ENCODE measurements at regions not wholly inside any gene's neighbourhood (a gene's known extent, or its start where the extent isn't known, plus 50 kb on each side); places are given as distances from the start of the nearest gene placed in this dataset.

DNA sequence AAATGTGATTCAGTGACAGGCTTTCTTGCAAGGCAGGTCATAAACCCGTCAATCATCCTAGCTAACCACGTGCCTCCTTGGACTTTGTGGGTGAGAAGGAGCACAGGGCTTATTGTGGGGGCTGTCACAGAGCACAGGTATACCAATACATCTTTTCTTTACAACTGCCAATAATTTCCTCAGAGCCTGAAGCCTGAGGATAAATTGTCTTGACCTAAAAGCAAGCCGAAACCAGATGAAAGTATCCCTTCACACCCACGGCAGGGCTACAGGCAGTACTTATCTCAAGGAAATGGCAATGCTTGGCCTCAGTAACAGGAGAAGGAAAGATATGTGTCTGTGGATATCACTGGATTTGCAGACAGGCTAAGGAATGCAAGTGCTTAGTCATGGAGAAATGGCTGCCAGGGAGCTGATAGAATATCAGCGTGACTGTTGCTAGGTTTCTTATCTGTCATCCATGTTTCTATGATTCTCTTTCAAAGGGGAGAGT lies 90.3 kb upstream of the ZNF366 start (continued):
- TF ChIP-seq, protein P1, sequence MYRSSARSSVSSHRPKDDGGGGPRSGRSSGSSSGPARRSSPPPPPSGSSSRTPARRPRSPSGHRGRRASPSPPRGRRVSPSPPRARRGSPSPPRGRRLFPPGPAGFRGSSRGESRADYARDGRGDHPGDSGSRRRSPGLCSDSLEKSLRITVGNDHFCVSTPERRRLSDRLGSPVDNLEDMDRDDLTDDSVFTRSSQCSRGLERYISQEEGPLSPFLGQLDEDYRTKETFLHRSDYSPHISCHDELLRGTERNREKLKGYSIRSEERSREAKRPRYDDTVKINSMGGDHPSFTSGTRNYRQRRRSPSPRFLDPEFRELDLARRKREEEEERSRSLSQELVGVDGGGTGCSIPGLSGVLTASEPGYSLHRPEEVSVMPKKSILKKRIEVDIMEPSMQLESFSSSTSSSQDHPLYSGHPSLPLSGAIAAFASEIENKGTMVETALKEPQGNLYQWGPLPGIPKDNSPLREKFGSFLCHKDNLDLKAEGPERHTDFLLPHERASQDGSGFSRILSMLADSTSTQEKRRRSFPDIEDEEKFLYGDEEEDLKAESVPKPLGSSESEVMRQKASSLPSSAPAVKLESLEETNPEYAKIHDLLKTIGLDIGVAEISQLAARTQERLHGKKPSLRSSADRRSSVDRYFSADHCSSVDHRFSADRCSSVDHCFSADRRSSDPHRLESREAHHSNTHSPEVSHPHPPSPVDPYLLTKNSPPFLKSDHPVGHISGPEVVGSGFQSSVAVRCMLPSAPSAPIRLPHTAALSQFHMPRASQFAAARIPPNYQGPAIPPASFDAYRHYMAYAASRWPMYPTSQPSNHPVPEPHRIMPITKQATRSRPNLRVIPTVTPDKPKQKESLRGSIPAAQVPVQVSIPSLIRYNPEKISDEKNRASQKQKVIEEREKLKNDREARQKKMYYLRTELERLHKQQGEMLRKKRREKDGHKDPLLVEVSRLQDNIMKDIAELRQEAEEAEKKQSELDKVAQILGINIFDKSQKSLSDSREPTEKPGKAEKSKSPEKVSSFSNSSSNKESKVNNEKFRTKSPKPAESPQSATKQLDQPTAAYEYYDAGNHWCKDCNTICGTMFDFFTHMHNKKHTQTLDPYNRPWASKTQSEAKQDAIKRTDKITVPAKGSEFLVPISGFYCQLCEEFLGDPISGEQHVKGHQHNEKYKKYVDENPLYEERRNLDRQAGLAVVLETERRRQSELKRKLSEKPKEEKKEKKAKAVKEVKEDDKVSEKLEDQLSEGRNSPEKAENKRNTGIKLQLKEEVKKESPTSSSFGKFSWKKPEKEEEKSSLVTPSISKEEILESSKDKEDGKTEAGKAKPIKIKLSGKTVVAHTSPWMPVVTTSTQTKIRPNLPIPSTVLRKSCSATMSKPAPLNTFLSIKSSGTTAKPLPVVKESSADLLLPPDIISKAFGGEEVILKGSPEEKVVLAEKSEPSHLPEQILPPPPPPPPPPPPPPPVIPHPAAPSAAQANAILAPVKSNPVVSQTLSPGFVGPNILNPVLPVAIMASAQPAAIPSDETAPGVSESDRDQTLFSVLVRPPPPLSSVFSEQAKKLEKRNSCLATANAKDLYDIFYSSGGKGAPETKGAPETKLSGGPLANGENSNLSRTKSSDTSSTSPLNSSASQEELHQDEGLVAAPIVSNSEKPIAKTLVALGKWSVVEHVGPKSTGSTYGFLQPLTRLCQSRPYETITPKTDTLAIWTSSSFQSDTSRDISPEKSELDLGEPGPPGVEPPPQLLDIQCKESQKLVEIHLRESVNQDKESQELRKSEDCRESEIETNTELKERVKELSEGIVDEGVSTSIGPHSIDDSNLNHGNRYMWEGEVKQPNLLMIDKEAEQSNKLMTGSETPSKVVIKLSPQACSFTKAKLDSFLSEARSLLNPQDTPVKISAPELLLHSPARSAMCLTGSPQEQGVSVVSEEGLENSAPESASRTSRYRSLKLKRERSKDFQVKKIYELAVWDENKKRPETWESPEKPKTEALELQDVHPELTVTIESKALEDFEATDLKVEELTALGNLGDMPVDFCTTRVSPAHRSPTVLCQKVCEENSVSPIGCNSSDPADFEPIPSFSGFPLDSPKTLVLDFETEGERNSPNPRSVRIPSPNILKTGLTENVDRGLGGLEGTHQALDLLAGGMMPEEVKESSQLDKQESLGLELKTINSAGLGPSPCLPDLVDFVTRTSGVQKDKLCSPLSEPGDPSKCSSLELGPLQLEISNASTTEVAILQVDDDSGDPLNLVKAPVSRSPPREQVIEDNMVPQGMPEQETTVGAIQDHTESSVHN (IDR thresholded peaks at IDR 0.05; ENCODE audit: borderline replicate concordance in 1 of 2, low read depth in 1 of 2), result peak in 1 of 2 experiments; percentile 52; a peak in 1 of 4 replicates
- TF ChIP-seq ZNF707 (CRISPR knock-in tag; conservative IDR thresholded peaks at IDR 0.05) (no peak), ZNF184 (CRISPR knock-in tag; IDR thresholded peaks at IDR 0.05) (no peak), RREB1 (CRISPR knock-in tag; IDR thresholded peaks at IDR 0.05) (no peak), FIP1L1 (IDR thresholded peaks at IDR 0.05; ENCODE audit: low read depth, low read length, poor library complexity, severe bottlenecking) (no peak), STAT5B (CRISPR knock-in tag; IDR thresholded peaks at IDR 0.05) (no peak), U2AF1 (optimal IDR thresholded peaks at IDR 0.05; ENCODE audit: low read depth, low read length) (no peak), NFATC3 (IDR thresholded peaks at IDR 0.05) (peak; percentile 94), TCF7 (IDR thresholded peaks at IDR 0.05; ENCODE audit: borderline replicate concordance) (0 out of 2 replicates have a peak, but pooled peaks have one; percentile 72)
- TF ChIP-seq, protein P2, sequence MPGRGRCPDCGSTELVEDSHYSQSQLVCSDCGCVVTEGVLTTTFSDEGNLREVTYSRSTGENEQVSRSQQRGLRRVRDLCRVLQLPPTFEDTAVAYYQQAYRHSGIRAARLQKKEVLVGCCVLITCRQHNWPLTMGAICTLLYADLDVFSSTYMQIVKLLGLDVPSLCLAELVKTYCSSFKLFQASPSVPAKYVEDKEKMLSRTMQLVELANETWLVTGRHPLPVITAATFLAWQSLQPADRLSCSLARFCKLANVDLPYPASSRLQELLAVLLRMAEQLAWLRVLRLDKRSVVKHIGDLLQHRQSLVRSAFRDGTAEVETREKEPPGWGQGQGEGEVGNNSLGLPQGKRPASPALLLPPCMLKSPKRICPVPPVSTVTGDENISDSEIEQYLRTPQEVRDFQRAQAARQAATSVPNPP (IDR thresholded peaks at IDR 0.05; ENCODE audit: borderline replicate concordance, insufficient read depth, insufficient read length), result no peak
- TF ChIP-seq, protein P3, sequence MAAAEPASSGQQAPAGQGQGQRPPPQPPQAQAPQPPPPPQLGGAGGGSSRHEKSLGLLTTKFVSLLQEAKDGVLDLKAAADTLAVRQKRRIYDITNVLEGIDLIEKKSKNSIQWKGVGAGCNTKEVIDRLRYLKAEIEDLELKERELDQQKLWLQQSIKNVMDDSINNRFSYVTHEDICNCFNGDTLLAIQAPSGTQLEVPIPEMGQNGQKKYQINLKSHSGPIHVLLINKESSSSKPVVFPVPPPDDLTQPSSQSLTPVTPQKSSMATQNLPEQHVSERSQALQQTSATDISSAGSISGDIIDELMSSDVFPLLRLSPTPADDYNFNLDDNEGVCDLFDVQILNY (CRISPR knock-in tag; IDR thresholded peaks at IDR 0.05), result no peak
